HepG2 (cell line): ENCODE measurements at regions not wholly inside any gene's neighbourhood (a gene's known extent, or its start where the extent isn't known, plus 50 kb on each side); places are given as distances from the start of the nearest gene placed in this dataset.

Source experiments
- BRCA1 ChIP-seq: sonication (generic); formaldehyde crosslinking; IDR thresholded peaks from 2 replicates; pipeline ENCODE4 v1.4.0; 2020; ENCODE audit warnings: missing genetic modification reagents
- EZH2 ChIP-seq: conservative IDR thresholded peaks from 2 replicates; pipeline ENCODE4 v1.6.1; 2012; ENCODE audit warnings: mild to moderate bottlenecking, low read depth, low read length, moderate library complexity
- FOSL1 ChIP-seq: sonication (generic); formaldehyde crosslinking; IDR thresholded peaks from 2 replicates; pipeline ENCODE4 v1.9.0; 2021; ENCODE audit warnings: missing genetic modification reagents, borderline replicate concordance
- HDAC6 ChIP-seq: fragments of 200-600 bp; sonication (generic); IDR thresholded peaks from 2 replicates; pipeline ENCODE4 v1.7.0; 2017; ENCODE audit warnings: mild to moderate bottlenecking, antibody characterized with exemption, low read length, low read depth
- KMT2B ChIP-seq: IDR thresholded peaks from 2 replicates; pipeline ENCODE4 v1.6.1; 2016; ENCODE audit warnings: missing genetic modification reagents, missing compliant biosample characterization
- MEIS1 ChIP-seq: sonication (generic); formaldehyde crosslinking; IDR thresholded peaks from 2 replicates; pipeline ENCODE4 v1.9.0; 2021; ENCODE audit warnings: mild to moderate bottlenecking, missing genetic modification reagents, moderate library complexity, borderline replicate concordance
- MYC ChIP-seq: sonication (generic); formaldehyde crosslinking; IDR thresholded peaks from 2 replicates; pipeline ENCODE4 v1.9.0; 2021; ENCODE audit warnings: missing genetic modification reagents, borderline replicate concordance
- NFIC ChIP-seq: IDR thresholded peaks from 2 replicates; pipeline ENCODE4 v1.6.1; 2012; ENCODE audit warnings: mild to moderate bottlenecking, low read length, inconsistent platforms
- RAD21 ChIP-seq: fragments of 450-650 bp; formaldehyde crosslinking; IDR thresholded peaks from 2 replicates; pipeline ENCODE4 v1.5.0; 2020; ENCODE audit warnings: mild to moderate bottlenecking
- SIN3A ChIP-seq: IDR thresholded peaks from 2 replicates; pipeline ENCODE4 v1.6.1; 2011; ENCODE audit warnings: low read depth, mild to moderate bottlenecking, control low read depth, low read length, borderline replicate concordance
- SMC3 ChIP-seq: IDR thresholded peaks from 2 replicates; pipeline ENCODE4 v1.6.1; 2011; ENCODE audit warnings: low read length, improper control_type of control experiment
- YEATS4 ChIP-seq: sonication (generic); formaldehyde crosslinking; IDR thresholded peaks from 2 replicates; pipeline ENCODE4 v1.4.0; 2020; ENCODE audit warnings: missing genetic modification reagents, borderline replicate concordance
- TF ChIP-seq, protein P1 (sequence below): sonication (generic); formaldehyde crosslinking; IDR thresholded peaks from 2 replicates; pipeline ENCODE4 v1.5.0; 2020; ENCODE audit warnings: mild to moderate bottlenecking, missing genetic modification reagents, moderate library complexity
- TF ChIP-seq, protein P2 (sequence below): sonication (generic); formaldehyde crosslinking; IDR thresholded peaks from 2 replicates; pipeline ENCODE4 v1.4.0; 2020; ENCODE audit warnings: missing genetic modification reagents, mild to moderate bottlenecking, borderline replicate concordance

GRCh38 chr11:95451261-95451660 lies 220.3 kb upstream of the SESN3 start:
- TF ChIP-seq YEATS4 (CRISPR knock-in tag) (no peak), BRCA1 (no peak), NFIC (no peak), MEIS1 (no peak), KMT2B (CRISPR knock-in tag) (no peak), FOSL1 (no peak), RAD21 (CRISPR knock-in tag) (no peak), SMC3 (no peak), MYC (no peak), HDAC6 (no peak), EZH2 (no peak), SIN3A (no peak)
- TF ChIP-seq, protein P1, sequence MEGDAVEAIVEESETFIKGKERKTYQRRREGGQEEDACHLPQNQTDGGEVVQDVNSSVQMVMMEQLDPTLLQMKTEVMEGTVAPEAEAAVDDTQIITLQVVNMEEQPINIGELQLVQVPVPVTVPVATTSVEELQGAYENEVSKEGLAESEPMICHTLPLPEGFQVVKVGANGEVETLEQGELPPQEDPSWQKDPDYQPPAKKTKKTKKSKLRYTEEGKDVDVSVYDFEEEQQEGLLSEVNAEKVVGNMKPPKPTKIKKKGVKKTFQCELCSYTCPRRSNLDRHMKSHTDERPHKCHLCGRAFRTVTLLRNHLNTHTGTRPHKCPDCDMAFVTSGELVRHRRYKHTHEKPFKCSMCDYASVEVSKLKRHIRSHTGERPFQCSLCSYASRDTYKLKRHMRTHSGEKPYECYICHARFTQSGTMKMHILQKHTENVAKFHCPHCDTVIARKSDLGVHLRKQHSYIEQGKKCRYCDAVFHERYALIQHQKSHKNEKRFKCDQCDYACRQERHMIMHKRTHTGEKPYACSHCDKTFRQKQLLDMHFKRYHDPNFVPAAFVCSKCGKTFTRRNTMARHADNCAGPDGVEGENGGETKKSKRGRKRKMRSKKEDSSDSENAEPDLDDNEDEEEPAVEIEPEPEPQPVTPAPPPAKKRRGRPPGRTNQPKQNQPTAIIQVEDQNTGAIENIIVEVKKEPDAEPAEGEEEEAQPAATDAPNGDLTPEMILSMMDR (CRISPR knock-in tag): no peak
- TF ChIP-seq, protein P2, sequence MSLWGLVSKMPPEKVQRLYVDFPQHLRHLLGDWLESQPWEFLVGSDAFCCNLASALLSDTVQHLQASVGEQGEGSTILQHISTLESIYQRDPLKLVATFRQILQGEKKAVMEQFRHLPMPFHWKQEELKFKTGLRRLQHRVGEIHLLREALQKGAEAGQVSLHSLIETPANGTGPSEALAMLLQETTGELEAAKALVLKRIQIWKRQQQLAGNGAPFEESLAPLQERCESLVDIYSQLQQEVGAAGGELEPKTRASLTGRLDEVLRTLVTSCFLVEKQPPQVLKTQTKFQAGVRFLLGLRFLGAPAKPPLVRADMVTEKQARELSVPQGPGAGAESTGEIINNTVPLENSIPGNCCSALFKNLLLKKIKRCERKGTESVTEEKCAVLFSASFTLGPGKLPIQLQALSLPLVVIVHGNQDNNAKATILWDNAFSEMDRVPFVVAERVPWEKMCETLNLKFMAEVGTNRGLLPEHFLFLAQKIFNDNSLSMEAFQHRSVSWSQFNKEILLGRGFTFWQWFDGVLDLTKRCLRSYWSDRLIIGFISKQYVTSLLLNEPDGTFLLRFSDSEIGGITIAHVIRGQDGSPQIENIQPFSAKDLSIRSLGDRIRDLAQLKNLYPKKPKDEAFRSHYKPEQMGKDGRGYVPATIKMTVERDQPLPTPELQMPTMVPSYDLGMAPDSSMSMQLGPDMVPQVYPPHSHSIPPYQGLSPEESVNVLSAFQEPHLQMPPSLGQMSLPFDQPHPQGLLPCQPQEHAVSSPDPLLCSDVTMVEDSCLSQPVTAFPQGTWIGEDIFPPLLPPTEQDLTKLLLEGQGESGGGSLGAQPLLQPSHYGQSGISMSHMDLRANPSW (CRISPR knock-in tag): no peak
